K562 (cell line): ENCODE measurements at regions not wholly inside any gene's neighbourhood (a gene's known extent, or its start where the extent isn't known, plus 50 kb on each side); places are given as distances from the start of the nearest gene placed in this dataset.

Experiments used
- CBX3 ChIP-seq, 2 experiments: IDR thresholded peaks; 1 replicate in 1 of 2; 2 replicates in 1 of 2; pipeline ENCODE4 v1.6.1; 2012; ENCODE audit warnings: inconsistent platforms in 2 of 2, low read length in 2 of 2, borderline replicate concordance in 1 of 2, control low read depth in 1 of 2
- EGR1 ChIP-seq: fragments of 450-650 bp; conservative IDR thresholded peaks from 2 replicates; pipeline ENCODE4 v1.6.1; 2017; ENCODE audit warnings: mild to moderate bottlenecking
- EZH2 ChIP-seq: IDR thresholded peaks from 2 replicates; pipeline ENCODE4 v1.6.1; 2012; ENCODE audit warnings: low read depth, mild to moderate bottlenecking, inconsistent platforms, low read length, borderline replicate concordance
- FOS ChIP-seq: IDR thresholded peaks from 3 replicates; pipeline ENCODE4 v1.6.1; 2011; ENCODE audit not compliant: insufficient read length; ENCODE audit errors: extremely low read depth
- GABPA ChIP-seq: fragments of 200-800 bp; sonication (Bioruptor generic); conservative IDR thresholded peaks from 2 replicates; pipeline ENCODE4 v1.6.1; 2016; ENCODE audit warnings: low read depth, missing genetic modification characterization, missing compliant biosample characterization
- GTF2E2 ChIP-seq: fragments of 200-800 bp; sonication (Bioruptor generic); IDR thresholded peaks from 2 replicates; pipeline ENCODE4 v1.6.1; 2016; ENCODE audit warnings: missing genetic modification characterization, missing compliant biosample characterization
- JUND ChIP-seq, 2 experiments: IDR thresholded peaks; 2 replicates in 1 of 2; 3 replicates in 1 of 2; pipeline ENCODE4 v1.6.1; 2011; ENCODE audit warnings: borderline replicate concordance in 2 of 2, low read depth in 2 of 2, low read length in 2 of 2, improper control_type of control experiment in 1 of 2, missing biosample characterization in 1 of 2, missing genetic modification characterization in 1 of 2, missing genetic modification reagents in 1 of 2
- MAFK ChIP-seq: IDR thresholded peaks from 2 replicates; pipeline ENCODE4 v1.6.1; 2011; ENCODE audit warnings: low read length, improper control_type of control experiment
- SAP30 ChIP-seq: fragments of 200-600 bp; sonication (generic); IDR thresholded peaks from 2 replicates; pipeline ENCODE4 v1.6.1; 2012; ENCODE audit warnings: borderline replicate concordance, low read depth, mild to moderate bottlenecking, moderate library complexity, low read length, control low read depth, inconsistent platforms; ENCODE audit not compliant: insufficient read depth, poor library complexity, severe bottlenecking
- ZBTB7A ChIP-seq: IDR thresholded peaks from 2 replicates; pipeline ENCODE4 v1.6.1; 2011; ENCODE audit warnings: low read depth, mild to moderate bottlenecking, low read length, moderate library complexity, borderline replicate concordance; ENCODE audit not compliant: control insufficient read depth
- ZNF24 ChIP-seq: fragments of 450-650 bp; IDR thresholded peaks from 2 replicates; pipeline ENCODE4 v1.6.1; 2016
- TF ChIP-seq, protein P1 (sequence below), 3 experiments: IDR thresholded peaks in 2 of 3; conservative IDR thresholded peaks in 1 of 3; 2 replicates each; pipeline ENCODE4 v1.5.1; 2011 to 2012; ENCODE audit warnings: low read length in 3 of 3, mild to moderate bottlenecking in 3 of 3, control low read depth in 2 of 3, improper control_type of control experiment in 1 of 3, inconsistent platforms in 1 of 3, low read depth in 1 of 3, mixed read lengths in 1 of 3, moderate library complexity in 1 of 3; ENCODE audit not compliant: insufficient read depth in 2 of 3
- TF ChIP-seq, protein P2 (sequence below), 2 experiments: fragments of 450-650 bp; formaldehyde crosslinking in 1 of 2; IDR thresholded peaks; 2 replicates each; pipeline versions ENCODE4 v1.4.0 to v1.6.1; 2014 to 2020; ENCODE audit warnings: mild to moderate bottlenecking in 2 of 2, borderline replicate concordance in 1 of 2, low read depth in 1 of 2

DNA sequence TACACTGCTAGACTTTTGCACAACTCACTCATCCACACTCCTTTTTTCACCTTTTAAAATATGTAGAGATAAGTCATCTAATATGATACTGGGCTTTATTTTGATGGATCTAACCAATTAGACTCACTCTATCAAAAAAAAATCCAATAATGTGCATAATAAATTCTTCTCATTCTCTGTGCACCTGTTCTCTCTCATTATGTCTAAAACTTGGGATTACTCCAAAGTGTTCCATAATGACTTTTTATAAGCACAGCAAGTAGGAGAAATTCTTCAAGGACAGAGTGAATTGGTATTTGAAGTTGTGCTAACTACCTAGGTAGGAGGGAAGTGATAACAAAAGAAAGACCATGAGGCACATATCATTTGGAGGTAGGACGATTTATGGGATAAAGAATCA, 1438.8 kb downstream of the PCDH7 start:
- TF ChIP-seq CBX3 (IDR thresholded peaks at IDR 0.05; ENCODE audit: borderline replicate concordance in 1 of 2, low read length in 2 of 2) (no peak), EGR1 (no peak), MAFK (no peak), SAP30 (no peak), ZBTB7A (no peak), JUND (IDR thresholded peaks at IDR 0.05; ENCODE audit: borderline replicate concordance, low read depth, low read length) (no peak), JUND (tag; IDR thresholded peaks at IDR 0.05; ENCODE audit: borderline replicate concordance, low read depth, low read length) (no peak), GABPA (tag) (no peak), GTF2E2 (no peak), EZH2 (no peak), ZNF24 (no peak), FOS (no peak)
- TF ChIP-seq, protein P1, sequence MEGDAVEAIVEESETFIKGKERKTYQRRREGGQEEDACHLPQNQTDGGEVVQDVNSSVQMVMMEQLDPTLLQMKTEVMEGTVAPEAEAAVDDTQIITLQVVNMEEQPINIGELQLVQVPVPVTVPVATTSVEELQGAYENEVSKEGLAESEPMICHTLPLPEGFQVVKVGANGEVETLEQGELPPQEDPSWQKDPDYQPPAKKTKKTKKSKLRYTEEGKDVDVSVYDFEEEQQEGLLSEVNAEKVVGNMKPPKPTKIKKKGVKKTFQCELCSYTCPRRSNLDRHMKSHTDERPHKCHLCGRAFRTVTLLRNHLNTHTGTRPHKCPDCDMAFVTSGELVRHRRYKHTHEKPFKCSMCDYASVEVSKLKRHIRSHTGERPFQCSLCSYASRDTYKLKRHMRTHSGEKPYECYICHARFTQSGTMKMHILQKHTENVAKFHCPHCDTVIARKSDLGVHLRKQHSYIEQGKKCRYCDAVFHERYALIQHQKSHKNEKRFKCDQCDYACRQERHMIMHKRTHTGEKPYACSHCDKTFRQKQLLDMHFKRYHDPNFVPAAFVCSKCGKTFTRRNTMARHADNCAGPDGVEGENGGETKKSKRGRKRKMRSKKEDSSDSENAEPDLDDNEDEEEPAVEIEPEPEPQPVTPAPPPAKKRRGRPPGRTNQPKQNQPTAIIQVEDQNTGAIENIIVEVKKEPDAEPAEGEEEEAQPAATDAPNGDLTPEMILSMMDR (IDR thresholded peaks at IDR 0.05 in 2 of 3, conservative IDR thresholded peaks at IDR 0.05 in 1 of 3; ENCODE audit: insufficient read depth in 2 of 3, low read depth in 1 of 3, low read length in 3 of 3), result no peak
- TF ChIP-seq, protein P2, sequence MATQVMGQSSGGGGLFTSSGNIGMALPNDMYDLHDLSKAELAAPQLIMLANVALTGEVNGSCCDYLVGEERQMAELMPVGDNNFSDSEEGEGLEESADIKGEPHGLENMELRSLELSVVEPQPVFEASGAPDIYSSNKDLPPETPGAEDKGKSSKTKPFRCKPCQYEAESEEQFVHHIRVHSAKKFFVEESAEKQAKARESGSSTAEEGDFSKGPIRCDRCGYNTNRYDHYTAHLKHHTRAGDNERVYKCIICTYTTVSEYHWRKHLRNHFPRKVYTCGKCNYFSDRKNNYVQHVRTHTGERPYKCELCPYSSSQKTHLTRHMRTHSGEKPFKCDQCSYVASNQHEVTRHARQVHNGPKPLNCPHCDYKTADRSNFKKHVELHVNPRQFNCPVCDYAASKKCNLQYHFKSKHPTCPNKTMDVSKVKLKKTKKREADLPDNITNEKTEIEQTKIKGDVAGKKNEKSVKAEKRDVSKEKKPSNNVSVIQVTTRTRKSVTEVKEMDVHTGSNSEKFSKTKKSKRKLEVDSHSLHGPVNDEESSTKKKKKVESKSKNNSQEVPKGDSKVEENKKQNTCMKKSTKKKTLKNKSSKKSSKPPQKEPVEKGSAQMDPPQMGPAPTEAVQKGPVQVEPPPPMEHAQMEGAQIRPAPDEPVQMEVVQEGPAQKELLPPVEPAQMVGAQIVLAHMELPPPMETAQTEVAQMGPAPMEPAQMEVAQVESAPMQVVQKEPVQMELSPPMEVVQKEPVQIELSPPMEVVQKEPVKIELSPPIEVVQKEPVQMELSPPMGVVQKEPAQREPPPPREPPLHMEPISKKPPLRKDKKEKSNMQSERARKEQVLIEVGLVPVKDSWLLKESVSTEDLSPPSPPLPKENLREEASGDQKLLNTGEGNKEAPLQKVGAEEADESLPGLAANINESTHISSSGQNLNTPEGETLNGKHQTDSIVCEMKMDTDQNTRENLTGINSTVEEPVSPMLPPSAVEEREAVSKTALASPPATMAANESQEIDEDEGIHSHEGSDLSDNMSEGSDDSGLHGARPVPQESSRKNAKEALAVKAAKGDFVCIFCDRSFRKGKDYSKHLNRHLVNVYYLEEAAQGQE (IDR thresholded peaks at IDR 0.05; ENCODE audit: borderline replicate concordance), result no peak
- TF ChIP-seq, protein P2 (CRISPR knock-in tag; IDR thresholded peaks at IDR 0.05; ENCODE audit: low read depth), result no peak
